ENCODE measurements at regions not wholly inside any gene's neighbourhood (a gene's known extent, or its start where the extent isn't known, plus 50 kb on each side); places are given as distances from the start of the nearest gene placed in this dataset.
A peak's percentile ranks its signal among the peaks of the same experiment; 100 is the strongest.

DNA sequence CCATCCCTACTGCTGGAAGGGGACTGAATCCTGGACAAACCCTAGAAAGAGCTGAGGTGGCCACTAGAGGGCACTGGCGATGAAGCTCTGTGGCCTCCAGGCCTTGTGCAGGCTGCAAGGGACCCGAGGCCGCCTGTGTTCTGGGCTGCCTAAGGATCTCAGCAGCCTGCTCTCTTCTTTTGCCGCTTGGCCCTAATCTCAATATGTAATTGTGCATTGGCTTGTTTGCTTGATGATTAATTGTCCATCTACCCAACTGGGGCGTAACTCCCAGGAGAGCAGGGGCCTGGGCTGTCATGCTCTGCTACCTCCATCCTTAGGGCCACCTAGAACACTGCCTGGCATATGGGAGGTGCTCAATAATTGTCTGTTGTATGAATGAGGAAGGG, 73.8 kb downstream of the SYNE3 start:
- Histone ChIP-seq H3K9me3 (ENCODE audit: control insufficient read depth in 2 of 2, low read length in 2 of 2) (no peaks in the 10 kb centered on the region), H3K4me1 (ENCODE audit: control insufficient read depth, insufficient read depth, low read length) (peaks cover 2% of the 10 kb centered on the region), H3K27ac (ENCODE audit: low read length) (no peak overlapping the region), H3K27me3 (ENCODE audit: control insufficient read depth in 1 of 2, insufficient read depth in 2 of 2, low read length in 2 of 2) (peaks cover 0 to 9% of the 10 kb centered on the region in 2 donors), H3K9ac (ENCODE audit: low read length in 2 of 2) (no peak overlapping the region), H3K4me3 (ENCODE audit: low read length in 2 of 2) (no peak overlapping the region), H3K36me3 (ENCODE audit: control insufficient read depth in 2 of 2, insufficient read depth in 2 of 2, low read length in 2 of 2) (peaks cover 0 to 3% of the 10 kb centered on the region in 2 donors)

DNA sequence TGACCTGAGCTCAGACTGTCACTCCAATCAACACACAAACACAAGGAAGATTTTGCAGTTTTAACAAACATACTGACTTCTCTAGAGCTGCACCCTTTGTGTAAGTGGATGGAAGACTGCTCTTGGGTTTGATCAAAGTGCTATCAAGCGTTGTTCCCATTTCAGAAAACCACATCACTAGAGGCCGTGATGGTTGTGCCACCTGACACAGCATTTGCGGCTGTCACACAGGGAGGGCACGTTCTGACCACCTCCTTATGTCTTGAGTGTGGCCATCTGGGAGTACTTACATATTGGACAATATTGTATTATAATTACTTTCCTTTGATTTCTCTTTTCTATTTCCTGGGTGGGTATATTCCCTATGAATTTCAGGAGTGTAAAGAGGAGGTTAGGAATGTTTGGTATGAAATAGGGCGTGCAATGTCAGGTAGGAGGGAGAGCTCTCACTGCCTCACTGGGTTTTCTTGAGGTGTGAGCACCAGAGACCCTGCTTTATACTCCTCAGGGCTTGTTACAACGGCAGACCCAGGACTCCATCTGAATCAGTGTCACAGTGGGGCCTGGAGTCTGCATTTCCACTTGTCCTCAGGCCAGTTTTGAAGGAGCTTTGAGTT, 74.3 kb downstream of the SYNE3 start:
- no peak overlapping the region for H3K9ac ChIP-seq (ENCODE audit: low read length in 2 of 2)
- H3K4me1 ChIP-seq (ENCODE audit: control insufficient read depth, insufficient read depth, low read length) = peaks cover 2% of the 10 kb centered on the region

DNA sequence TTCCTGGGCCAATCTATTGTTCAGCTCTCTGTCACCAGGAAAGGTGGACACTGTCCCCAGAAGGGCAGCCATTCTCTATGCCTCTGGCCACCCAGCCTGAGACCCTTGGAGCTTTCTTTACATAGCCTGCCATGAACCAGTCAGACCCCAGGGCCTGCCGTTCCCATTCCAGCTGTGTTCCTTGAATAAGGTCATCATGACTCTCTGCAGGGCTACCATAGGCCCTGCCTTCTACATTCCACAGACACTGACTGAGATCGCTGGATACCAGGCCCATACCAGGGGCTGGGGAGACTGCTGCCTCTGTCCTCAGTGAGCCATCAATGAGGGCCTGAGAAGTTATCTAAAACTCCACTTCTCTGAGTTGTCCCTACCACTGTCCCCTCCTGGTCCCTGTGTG, 75.5 kb downstream of the SYNE3 start:
- Histone ChIP-seq H3K36me3 (ENCODE audit: control insufficient read depth in 2 of 2, insufficient read depth in 2 of 2, low read length in 2 of 2) (peaks cover 0 to 3% of the 10 kb centered on the region in 2 donors), H3K9ac (ENCODE audit: low read length in 2 of 2) (no peak overlapping the region), H3K27ac (ENCODE audit: low read length) (no peak overlapping the region), H3K9me3 (ENCODE audit: control insufficient read depth in 2 of 2, low read length in 2 of 2) (no peaks in the 10 kb centered on the region), H3K4me3 (ENCODE audit: low read length in 2 of 2) (no peak overlapping the region), H3K27me3 (ENCODE audit: control insufficient read depth in 1 of 2, insufficient read depth in 2 of 2, low read length in 2 of 2) (peaks cover 0 to 6% of the 10 kb centered on the region in 2 donors), H3K4me1 (ENCODE audit: control insufficient read depth, insufficient read depth, low read length) (peaks cover 2% of the 10 kb centered on the region)

More for the DNA sequence above, 74.3 kb downstream of the SYNE3 start:
- no peak overlapping the region for H3K27ac ChIP-seq (ENCODE audit: low read length)
- H3K27me3 ChIP-seq (ENCODE audit: control insufficient read depth in 1 of 2, insufficient read depth in 2 of 2, low read length in 2 of 2) = peaks cover 0 to 6% of the 10 kb centered on the region in 2 donors
- no peaks in the 10 kb centered on the region for H3K9me3 ChIP-seq (ENCODE audit: control insufficient read depth in 2 of 2, low read length in 2 of 2)
- H3K36me3 ChIP-seq (ENCODE audit: control insufficient read depth in 2 of 2, insufficient read depth in 2 of 2, low read length in 2 of 2) = peaks cover 0 to 3% of the 10 kb centered on the region in 2 donors
- H3K4me3 ChIP-seq (ENCODE audit: low read length in 2 of 2) = no peak overlapping the region

- H3K4me1 ChIP-seq (ENCODE audit: control insufficient read depth, insufficient read depth, low read length) = peaks cover 2% of the 10 kb centered on the region
- H3K27me3 ChIP-seq (ENCODE audit: control insufficient read depth in 1 of 2, insufficient read depth in 2 of 2, low read length in 2 of 2) = peaks cover 0 to 6% of the 10 kb centered on the region in 2 donors
- H3K9me3 ChIP-seq (ENCODE audit: control insufficient read depth in 2 of 2, low read length in 2 of 2) = no peaks in the 10 kb centered on the region
- H3K36me3 ChIP-seq (ENCODE audit: control insufficient read depth in 2 of 2, insufficient read depth in 2 of 2, low read length in 2 of 2) = no peaks in the 10 kb centered on the region
- no peak overlapping the region for H3K9ac ChIP-seq (ENCODE audit: low read length in 2 of 2)
- no peak overlapping the region for H3K27ac ChIP-seq (ENCODE audit: low read length)
- H3K4me3 ChIP-seq (ENCODE audit: low read length in 2 of 2) = no peak overlapping the region
Measured at GRCh38 chr14:95440496-95440895, 76.0 kb downstream of the SYNE3 start.

GRCh38 chr14:95439881-95440280, 76.6 kb downstream of the SYNE3 start:
- H3K36me3 ChIP-seq (ENCODE audit: control insufficient read depth in 2 of 2, insufficient read depth in 2 of 2, low read length in 2 of 2) = no peaks in the 10 kb centered on the region
- H3K4me1 ChIP-seq (ENCODE audit: control insufficient read depth, insufficient read depth, low read length) = peaks cover 2% of the 10 kb centered on the region
- no peak overlapping the region for H3K27ac ChIP-seq (ENCODE audit: low read length)
- peaks cover 0 to 6% of the 10 kb centered on the region in 2 donors for H3K27me3 ChIP-seq (ENCODE audit: control insufficient read depth in 1 of 2, insufficient read depth in 2 of 2, low read length in 2 of 2)
- no peak overlapping the region for H3K9ac ChIP-seq (ENCODE audit: low read length in 2 of 2)
- H3K9me3 ChIP-seq (ENCODE audit: control insufficient read depth in 2 of 2, low read length in 2 of 2) = no peaks in the 10 kb centered on the region
- no peak overlapping the region for H3K4me3 ChIP-seq (ENCODE audit: low read length in 2 of 2)

DNA sequence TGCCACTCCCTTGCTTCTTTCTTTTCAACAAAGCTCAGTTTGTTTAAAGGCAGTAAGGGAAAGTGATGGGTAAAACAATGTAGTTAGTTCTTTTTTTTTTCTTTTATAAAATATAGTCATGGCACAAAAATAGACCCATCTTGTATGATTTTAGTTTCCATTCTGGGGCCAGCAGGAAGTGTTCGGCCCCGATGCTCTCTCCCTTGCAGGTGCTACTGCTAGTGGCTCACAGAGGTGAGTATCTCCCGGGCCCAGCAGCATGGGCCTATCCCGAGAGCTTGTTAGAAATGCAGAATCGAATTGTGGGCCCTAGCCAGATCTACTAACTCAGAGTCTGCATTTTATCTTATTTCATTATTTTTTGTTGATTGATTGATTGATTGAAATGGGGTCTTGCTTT, 78.7 kb downstream of the SYNE3 start:
- peaks cover 0 to 8% of the 10 kb centered on the region in 2 donors for H3K36me3 ChIP-seq (ENCODE audit: control insufficient read depth in 2 of 2, insufficient read depth in 2 of 2, low read length in 2 of 2)

DNA sequence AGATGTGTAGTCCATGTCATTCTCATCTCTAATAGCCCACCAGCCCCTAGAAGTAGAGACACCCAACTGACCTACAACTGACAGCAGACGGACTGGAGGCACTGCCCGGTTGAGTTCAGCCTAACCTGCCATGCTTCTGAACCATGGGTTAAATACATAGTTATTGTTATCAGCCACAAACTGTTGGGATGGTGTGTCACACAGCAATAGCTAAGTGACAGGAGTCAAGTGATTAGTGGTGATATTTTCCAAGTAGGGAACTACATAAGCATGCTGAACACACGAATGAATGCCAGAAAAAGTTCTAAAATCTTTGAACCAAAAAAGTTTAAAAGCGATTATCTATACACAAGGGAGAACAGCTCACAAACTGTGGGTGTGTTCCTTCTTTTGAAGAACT, 80.1 kb downstream of the SYNE3 start:
- Histone ChIP-seq H3K9me3 (ENCODE audit: control insufficient read depth in 2 of 2, low read length in 2 of 2) (no peaks in the 10 kb centered on the region), H3K4me3 (ENCODE audit: low read length in 2 of 2) (no peak overlapping the region), H3K27ac (ENCODE audit: low read length) (no peak overlapping the region), H3K4me1 (ENCODE audit: control insufficient read depth, insufficient read depth, low read length) (no peaks in the 10 kb centered on the region), H3K9ac (ENCODE audit: low read length in 2 of 2) (no peak overlapping the region), H3K36me3 (ENCODE audit: control insufficient read depth in 2 of 2, insufficient read depth in 2 of 2, low read length in 2 of 2) (peaks cover 0 to 8% of the 10 kb centered on the region in 2 donors), H3K27me3 (ENCODE audit: control insufficient read depth in 1 of 2, insufficient read depth in 2 of 2, low read length in 2 of 2) (peaks cover 0 to 6% of the 10 kb centered on the region in 2 donors)

More for the DNA sequence above, 78.7 kb downstream of the SYNE3 start:
- no peaks in the 10 kb centered on the region for H3K9me3 ChIP-seq (ENCODE audit: control insufficient read depth in 2 of 2, low read length in 2 of 2)
- H3K4me1 ChIP-seq (ENCODE audit: control insufficient read depth, insufficient read depth, low read length) = no peaks in the 10 kb centered on the region
- H3K4me3 ChIP-seq (ENCODE audit: low read length in 2 of 2) = no peak overlapping the region
- H3K27me3 ChIP-seq (ENCODE audit: control insufficient read depth in 1 of 2, insufficient read depth in 2 of 2, low read length in 2 of 2) = peaks cover 0 to 6% of the 10 kb centered on the region in 2 donors
- no peak overlapping the region for H3K27ac ChIP-seq (ENCODE audit: low read length)
- no peak overlapping the region for H3K9ac ChIP-seq (ENCODE audit: low read length in 2 of 2)

DNA sequence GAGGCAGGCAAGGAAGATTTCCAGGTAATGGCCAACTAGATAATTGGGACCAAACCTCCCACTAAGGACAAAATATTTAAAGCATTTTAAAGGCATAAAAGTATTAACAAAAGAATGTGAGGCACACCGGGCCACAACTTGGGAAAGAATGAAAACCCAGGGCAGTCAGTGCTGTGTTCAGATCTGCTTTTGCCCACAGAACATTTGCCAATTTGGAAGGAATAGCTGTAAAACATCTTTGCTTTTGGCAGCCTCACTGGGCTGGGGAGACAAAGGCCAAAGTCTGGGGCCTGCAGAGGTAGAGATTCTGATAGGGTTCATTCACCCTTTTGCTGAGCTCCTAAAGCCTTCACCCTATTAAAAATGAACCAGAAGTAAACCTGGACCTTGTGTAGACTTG, 82.3 kb downstream of the SYNE3 start:
- H3K4me1 ChIP-seq (ENCODE audit: control insufficient read depth, insufficient read depth, low read length) = no peaks in the 10 kb centered on the region
- H3K4me3 ChIP-seq (ENCODE audit: low read length in 2 of 2) = no peak overlapping the region
- no peaks in the 10 kb centered on the region for H3K9me3 ChIP-seq (ENCODE audit: control insufficient read depth in 2 of 2, low read length in 2 of 2)
- H3K27ac ChIP-seq (ENCODE audit: low read length) = no peak overlapping the region
- no peak overlapping the region for H3K9ac ChIP-seq (ENCODE audit: low read length in 2 of 2)
- peaks cover 0 to 8% of the 10 kb centered on the region in 2 donors for H3K36me3 ChIP-seq (ENCODE audit: control insufficient read depth in 2 of 2, insufficient read depth in 2 of 2, low read length in 2 of 2)
- peaks cover 0 to 2% of the 10 kb centered on the region in 2 donors for H3K27me3 ChIP-seq (ENCODE audit: control insufficient read depth in 1 of 2, insufficient read depth in 2 of 2, low read length in 2 of 2)

DNA sequence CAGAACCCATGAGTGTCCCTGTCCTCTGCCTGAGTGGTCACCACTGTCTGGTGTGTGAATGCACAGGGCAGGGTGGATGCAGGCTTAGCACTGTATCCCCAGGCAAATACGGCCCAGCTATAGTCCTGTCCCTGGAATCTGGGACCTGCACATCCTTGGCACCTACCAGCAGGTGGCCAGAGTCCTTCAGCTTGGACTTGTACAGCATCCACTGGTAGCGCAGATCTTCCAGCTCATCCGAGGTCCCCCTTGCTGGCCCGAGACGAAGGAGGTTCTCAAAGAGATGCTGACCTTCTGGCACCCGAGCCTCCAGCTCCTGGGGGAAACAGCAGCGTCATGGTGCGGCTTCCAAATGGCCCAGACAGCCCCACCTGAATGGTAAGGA, 83.4 kb downstream of the SYNE3 start:
- H3K4me3 ChIP-seq (ENCODE audit: low read length in 2 of 2) = no peak overlapping the region
- H3K4me1 ChIP-seq (ENCODE audit: control insufficient read depth, insufficient read depth, low read length) = no peaks in the 10 kb centered on the region
- H3K27ac ChIP-seq (ENCODE audit: low read length) = no peak overlapping the region
- no peaks in the 10 kb centered on the region for H3K9me3 ChIP-seq (ENCODE audit: control insufficient read depth in 2 of 2, low read length in 2 of 2)
- H3K36me3 ChIP-seq (ENCODE audit: control insufficient read depth in 2 of 2, insufficient read depth in 2 of 2, low read length in 2 of 2) = peaks cover 0 to 8% of the 10 kb centered on the region in 2 donors
- no peaks in the 10 kb centered on the region for H3K27me3 ChIP-seq (ENCODE audit: control insufficient read depth in 1 of 2, insufficient read depth in 2 of 2, low read length in 2 of 2)
- no peak overlapping the region for H3K9ac ChIP-seq (ENCODE audit: low read length in 2 of 2)

DNA sequence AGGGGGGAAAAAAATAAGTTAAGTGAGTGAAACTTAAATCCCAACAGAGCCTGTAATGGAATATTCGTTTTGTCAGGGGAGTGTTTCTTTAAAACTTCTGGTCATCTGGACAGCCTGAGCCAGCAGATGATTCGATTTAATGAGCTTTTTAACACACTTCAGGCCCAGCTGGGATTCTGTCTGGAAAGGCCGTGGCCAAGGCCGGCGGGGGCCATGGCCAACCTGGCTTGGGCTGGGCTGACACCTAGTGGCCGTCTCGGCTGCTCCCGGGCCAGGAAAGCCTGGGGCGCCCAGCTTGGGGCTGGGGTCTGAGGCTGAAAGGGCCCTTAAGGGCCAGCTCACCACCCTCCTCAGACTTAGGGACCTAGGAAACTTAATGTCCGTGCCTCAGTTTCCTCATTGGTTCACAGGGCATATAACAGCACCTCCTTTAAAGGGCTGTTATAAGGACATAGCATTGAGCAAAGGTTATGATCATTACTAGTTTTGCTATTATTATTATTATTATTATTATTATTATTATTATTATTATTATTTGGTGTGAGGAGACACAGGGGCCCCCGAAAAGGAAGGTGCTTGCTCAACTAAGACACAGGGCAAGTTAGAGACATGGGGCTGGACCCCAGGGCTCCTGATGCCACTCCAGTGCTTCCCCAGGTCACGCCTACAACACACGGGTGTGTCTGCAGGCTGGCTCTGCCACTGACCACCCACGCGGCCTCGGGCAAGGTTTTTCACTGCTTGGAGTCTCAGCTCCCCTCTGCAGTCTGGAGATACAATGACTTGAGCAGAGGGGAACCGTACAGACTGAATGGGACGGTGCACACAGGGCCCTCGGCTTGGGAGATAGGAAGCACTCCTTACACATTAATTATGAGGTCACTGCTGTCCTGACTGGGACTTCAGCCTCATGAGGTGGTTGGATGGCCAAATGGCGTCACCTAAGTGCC, 84.0 kb downstream of the SYNE3 start:
- Histone ChIP-seq H3K4me3 (ENCODE audit: low read length in 2 of 2) (no peak overlapping the region), H3K9me3 (ENCODE audit: control insufficient read depth in 2 of 2, low read length in 2 of 2) (no peaks in the 10 kb centered on the region), H3K36me3 (ENCODE audit: control insufficient read depth in 2 of 2, insufficient read depth in 2 of 2, low read length in 2 of 2) (peaks cover 0 to 8% of the 10 kb centered on the region in 2 donors), H3K27me3 (ENCODE audit: control insufficient read depth in 1 of 2, insufficient read depth in 2 of 2, low read length in 2 of 2) (no peaks in the 10 kb centered on the region), H3K9ac (ENCODE audit: low read length in 2 of 2) (no peak overlapping the region), H3K27ac (ENCODE audit: low read length) (peak overlapping the region; percentile 18), H3K4me1 (ENCODE audit: control insufficient read depth, insufficient read depth, low read length) (no peaks in the 10 kb centered on the region)
